Parathyroid adenoma (tissue), 2 donors: ENCODE measurements at regions not wholly inside any gene's neighbourhood (a gene's known extent, or its start where the extent isn't known, plus 50 kb on each side); places are given as distances from the start of the nearest gene placed in this dataset.
"Not testable (repeated sequence)": the region's sequence is repeated elsewhere in the genome, so short reads cannot be mapped to it uniquely, and the experiment has no call there.

ENCODE experiments used
- H2AFZ ChIP-seq: fragments of 300-600 bp; sonication (generic); one replicate; pipeline ENCODE4 v1.7.0; 2017; ENCODE audit warnings: antibody characterized with exemption, mild to moderate bottlenecking
- H3K27ac ChIP-seq: fragments of 300-600 bp; sonication (generic); one replicate; pipeline ENCODE4 v1.7.0; 2017
- H3K27me3 ChIP-seq: fragments of 300-600 bp; sonication (generic); one replicate; pipeline ENCODE4 v1.7.0; 2017; ENCODE audit warnings: low read length; ENCODE audit not compliant: control insufficient read depth, insufficient read depth
- H3K36me3 ChIP-seq: fragments of 300-600 bp; sonication (generic); one replicate; pipeline ENCODE4 v1.7.0; 2017; ENCODE audit warnings: low read length; ENCODE audit not compliant: control insufficient read depth, insufficient read depth
- H3K4me1 ChIP-seq: fragments of 300-600 bp; sonication (generic); one replicate; pipeline ENCODE4 v1.7.0; 2017; ENCODE audit warnings: control low read depth
- H3K4me2 ChIP-seq: fragments of 300-600 bp; sonication (generic); one replicate; pipeline ENCODE4 v1.7.0; 2017; ENCODE audit warnings: low read length
- H3K4me3 ChIP-seq: fragments of 300-600 bp; sonication (generic); one replicate; pipeline ENCODE4 v1.7.0; 2017; ENCODE audit warnings: low read depth, low read length
- H3K79me2 ChIP-seq: fragments of 300-600 bp; sonication (generic); one replicate; pipeline ENCODE4 v1.7.0; 2017; ENCODE audit warnings: control low read depth
- H3K9ac ChIP-seq: fragments of 300-600 bp; sonication (generic); one replicate; pipeline ENCODE4 v1.7.0; 2017; ENCODE audit warnings: mild to moderate bottlenecking
- H3K9me3 ChIP-seq: fragments of 300-600 bp; sonication (generic); one replicate; pipeline ENCODE4 v1.7.0; 2017; ENCODE audit warnings: low read length; ENCODE audit not compliant: control insufficient read depth
- CTCF ChIP-seq: fragments of 300-600 bp; sonication (generic); IDR thresholded peaks from one replicate; pipeline ENCODE4 v1.7.0; 2017; ENCODE audit warnings: antibody characterized with exemption, mild to moderate bottlenecking
- donor health status: primary hyperparathyroidism.

- no peaks in the 10 kb centered on the region for H3K4me1 ChIP-seq
- H3K9me3 ChIP-seq, result no peaks in the 10 kb centered on the region
- H3K9ac ChIP-seq, result no peak overlapping the region
- H3K4me2 ChIP-seq, result no peak overlapping the region
- H3K79me2 ChIP-seq, result no peaks in the 10 kb centered on the region
- TF ChIP-seq CTCF, result no peak
- H2AFZ ChIP-seq, result no peak overlapping the region
- no peak overlapping the region for H3K4me3 ChIP-seq
- H3K27me3 ChIP-seq, result no peaks in the 10 kb centered on the region
- H3K36me3 ChIP-seq, result no peaks in the 10 kb centered on the region
- H3K27ac ChIP-seq, result no peak overlapping the region
Observed at GRCh38 chr5:108461628-108462367, 79.9 kb upstream of the FBXL17 start.

- Histone ChIP-seq H2AFZ (no peak overlapping the region), H3K9ac (no peak overlapping the region), H3K4me3 (no peak overlapping the region), H3K79me2 (no peaks in the 10 kb centered on the region), H3K27ac (no peak overlapping the region), H3K36me3 (no peaks in the 10 kb centered on the region), H3K4me2 (no peak overlapping the region), H3K27me3 (no peaks in the 10 kb centered on the region), H3K9me3 (no peaks in the 10 kb centered on the region), H3K4me1 (no peaks in the 10 kb centered on the region)
- no peak for TF ChIP-seq CTCF
Observed at GRCh38 chr5:108459769-108460168, 77.9 kb upstream of the FBXL17 start.

GRCh38 chr5:108451269-108451668 is 69.4 kb upstream of the FBXL17 start:
- no peak overlapping the region for H3K4me2 ChIP-seq
- TF ChIP-seq CTCF, result no peak

GRCh38 chr5:108444130-108444529 is 62.2 kb upstream of the FBXL17 start:
- not testable (repeated sequence) for H3K27me3 ChIP-seq, H2AFZ ChIP-seq, H3K9ac ChIP-seq, H3K36me3 ChIP-seq, H3K27ac ChIP-seq, H3K79me2 ChIP-seq, H3K4me2 ChIP-seq, H3K4me3 ChIP-seq, H3K4me1 ChIP-seq, H3K9me3 ChIP-seq

More at GRCh38 chr5:108451269-108451668, 69.4 kb upstream of the FBXL17 start:
- Histone ChIP-seq H3K4me3 (no peak overlapping the region), H3K27ac (no peak overlapping the region), H3K9me3 (no peaks in the 10 kb centered on the region), H3K27me3 (no peaks in the 10 kb centered on the region), H3K79me2 (no peaks in the 10 kb centered on the region), H3K36me3 (no peaks in the 10 kb centered on the region), H2AFZ (no peak overlapping the region), H3K4me1 (no peaks in the 10 kb centered on the region), H3K9ac (no peak overlapping the region)

- H3K4me1 ChIP-seq, H3K9ac ChIP-seq, H3K4me2 ChIP-seq, H2AFZ ChIP-seq, H3K27me3 ChIP-seq, H3K9me3 ChIP-seq, H3K27ac ChIP-seq, H3K4me3 ChIP-seq, H3K36me3 ChIP-seq, H3K79me2 ChIP-seq: not testable (repeated sequence)
Observed at GRCh38 chr5:108442063-108442651, 60.3 kb upstream of the FBXL17 start.
